HepG2 (cell line): ENCODE measurements at regions not wholly inside any gene's neighbourhood (a gene's known extent, or its start where the extent isn't known, plus 50 kb on each side); places are given as distances from the start of the nearest gene placed in this dataset.

Experiments used
- POLR2A ChIP-seq, 2 experiments: IDR thresholded peaks; 2 replicates each; pipeline ENCODE4 v1.6.1; 2011; ENCODE audit warnings: low read depth in 2 of 2, low read length in 2 of 2, mild to moderate bottlenecking in 1 of 2, moderate library complexity in 1 of 2; ENCODE audit not compliant: insufficient read depth in 1 of 2
- STAG1 ChIP-seq: sonication (generic); formaldehyde crosslinking; IDR thresholded peaks from 2 replicates; pipeline ENCODE4 v1.4.0; 2020; ENCODE audit warnings: missing genetic modification reagents
- ZNF292 ChIP-seq: sonication (generic); formaldehyde crosslinking; IDR thresholded peaks from 2 replicates; pipeline ENCODE4 v1.8.1; 2022; ENCODE audit warnings: mild to moderate bottlenecking, low read depth, missing genetic modification reagents, borderline replicate concordance
- ZNF772 ChIP-seq: sonication (generic); formaldehyde crosslinking; IDR thresholded peaks from 2 replicates; pipeline ENCODE4 v1.5.0; 2020; ENCODE audit warnings: mild to moderate bottlenecking, missing genetic modification reagents
- TF ChIP-seq, protein P1 (sequence below): sonication (generic); formaldehyde crosslinking; IDR thresholded peaks from 2 replicates; pipeline ENCODE4 v1.4.0; 2020; ENCODE audit warnings: missing genetic modification reagents

DNA sequence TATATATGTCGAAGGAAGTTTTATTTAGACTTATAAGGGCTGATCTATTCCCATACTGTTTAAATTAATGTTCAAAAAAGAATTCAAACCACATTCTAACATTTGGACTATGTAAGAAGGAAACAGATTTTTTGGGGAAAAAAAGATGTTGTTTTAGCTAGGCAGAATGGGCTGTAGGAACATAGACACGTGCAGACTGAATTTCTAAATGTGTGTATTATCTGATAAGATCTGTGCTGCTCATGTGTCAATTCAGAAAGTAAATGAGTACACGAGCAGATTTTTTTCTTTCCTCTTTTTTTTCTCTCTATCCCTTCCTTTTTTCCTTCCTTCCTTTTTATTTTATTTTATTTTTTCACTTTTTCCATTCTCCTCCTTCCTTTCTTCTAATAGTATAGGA is 259.5 kb upstream of the KCNH8 start:
- no peak for TF ChIP-seq POLR2A (IDR thresholded peaks at IDR 0.05; ENCODE audit: insufficient read depth in 1 of 2, low read depth in 2 of 2, low read length in 2 of 2)
- no peak for TF ChIP-seq ZNF772 (CRISPR knock-in tag)
- no peak for TF ChIP-seq ZNF292 (CRISPR knock-in tag)
- no peak for TF ChIP-seq STAG1
- TF ChIP-seq, protein P1, sequence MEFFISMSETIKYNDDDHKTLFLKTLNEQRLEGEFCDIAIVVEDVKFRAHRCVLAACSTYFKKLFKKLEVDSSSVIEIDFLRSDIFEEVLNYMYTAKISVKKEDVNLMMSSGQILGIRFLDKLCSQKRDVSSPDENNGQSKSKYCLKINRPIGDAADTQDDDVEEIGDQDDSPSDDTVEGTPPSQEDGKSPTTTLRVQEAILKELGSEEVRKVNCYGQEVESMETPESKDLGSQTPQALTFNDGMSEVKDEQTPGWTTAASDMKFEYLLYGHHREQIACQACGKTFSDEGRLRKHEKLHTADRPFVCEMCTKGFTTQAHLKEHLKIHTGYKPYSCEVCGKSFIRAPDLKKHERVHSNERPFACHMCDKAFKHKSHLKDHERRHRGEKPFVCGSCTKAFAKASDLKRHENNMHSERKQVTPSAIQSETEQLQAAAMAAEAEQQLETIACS (CRISPR knock-in tag) = no peak
